ENCODE measurements at regions not wholly inside any gene's neighbourhood (a gene's known extent, or its start where the extent isn't known, plus 50 kb on each side); places are given as distances from the start of the nearest gene placed in this dataset.

DNA sequence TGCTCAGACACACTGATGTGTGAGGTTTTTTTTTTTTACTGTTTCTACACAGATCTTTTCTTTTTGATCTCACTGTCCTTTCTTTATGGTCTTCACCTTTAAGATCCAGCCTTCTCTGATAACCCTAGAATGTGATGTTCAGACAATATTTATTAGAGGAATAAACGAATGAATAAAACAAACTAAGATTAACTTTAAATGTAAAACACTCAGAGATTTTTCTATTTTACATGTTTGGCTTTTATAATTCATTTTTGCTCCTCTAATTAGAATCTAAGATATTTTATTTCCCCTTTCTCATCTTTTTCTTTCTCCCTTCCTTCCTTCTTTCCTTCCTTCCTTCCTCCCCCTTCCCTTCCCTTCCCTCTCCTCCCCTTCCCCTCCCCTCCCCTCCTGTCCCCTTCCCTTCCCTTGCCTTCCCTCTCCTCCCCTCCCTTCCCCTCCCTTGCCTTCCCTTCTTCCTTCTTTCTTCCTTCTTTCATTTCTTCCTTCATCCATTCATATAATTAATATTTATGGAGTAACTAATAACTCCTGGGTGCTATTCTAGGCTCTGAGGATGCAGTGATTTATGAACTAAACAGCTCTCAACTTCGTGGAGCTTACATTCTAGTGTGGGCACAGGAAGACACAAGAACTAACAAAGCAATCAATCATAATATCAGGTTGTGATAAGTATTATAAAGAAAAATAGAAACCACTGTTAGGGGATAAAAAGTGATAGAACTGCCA lies 133.5 kb upstream of the TSHZ2 start (continued):
- TF ChIP-seq, protein P1, sequence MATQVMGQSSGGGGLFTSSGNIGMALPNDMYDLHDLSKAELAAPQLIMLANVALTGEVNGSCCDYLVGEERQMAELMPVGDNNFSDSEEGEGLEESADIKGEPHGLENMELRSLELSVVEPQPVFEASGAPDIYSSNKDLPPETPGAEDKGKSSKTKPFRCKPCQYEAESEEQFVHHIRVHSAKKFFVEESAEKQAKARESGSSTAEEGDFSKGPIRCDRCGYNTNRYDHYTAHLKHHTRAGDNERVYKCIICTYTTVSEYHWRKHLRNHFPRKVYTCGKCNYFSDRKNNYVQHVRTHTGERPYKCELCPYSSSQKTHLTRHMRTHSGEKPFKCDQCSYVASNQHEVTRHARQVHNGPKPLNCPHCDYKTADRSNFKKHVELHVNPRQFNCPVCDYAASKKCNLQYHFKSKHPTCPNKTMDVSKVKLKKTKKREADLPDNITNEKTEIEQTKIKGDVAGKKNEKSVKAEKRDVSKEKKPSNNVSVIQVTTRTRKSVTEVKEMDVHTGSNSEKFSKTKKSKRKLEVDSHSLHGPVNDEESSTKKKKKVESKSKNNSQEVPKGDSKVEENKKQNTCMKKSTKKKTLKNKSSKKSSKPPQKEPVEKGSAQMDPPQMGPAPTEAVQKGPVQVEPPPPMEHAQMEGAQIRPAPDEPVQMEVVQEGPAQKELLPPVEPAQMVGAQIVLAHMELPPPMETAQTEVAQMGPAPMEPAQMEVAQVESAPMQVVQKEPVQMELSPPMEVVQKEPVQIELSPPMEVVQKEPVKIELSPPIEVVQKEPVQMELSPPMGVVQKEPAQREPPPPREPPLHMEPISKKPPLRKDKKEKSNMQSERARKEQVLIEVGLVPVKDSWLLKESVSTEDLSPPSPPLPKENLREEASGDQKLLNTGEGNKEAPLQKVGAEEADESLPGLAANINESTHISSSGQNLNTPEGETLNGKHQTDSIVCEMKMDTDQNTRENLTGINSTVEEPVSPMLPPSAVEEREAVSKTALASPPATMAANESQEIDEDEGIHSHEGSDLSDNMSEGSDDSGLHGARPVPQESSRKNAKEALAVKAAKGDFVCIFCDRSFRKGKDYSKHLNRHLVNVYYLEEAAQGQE (IDR thresholded peaks at IDR 0.05): no peak
- TF ChIP-seq EGR1 (IDR thresholded peaks at IDR 0.05; ENCODE audit: low read depth in 2 of 2) (no peak), RAD21 (IDR thresholded peaks at IDR 0.05) (no peak)

DNA sequence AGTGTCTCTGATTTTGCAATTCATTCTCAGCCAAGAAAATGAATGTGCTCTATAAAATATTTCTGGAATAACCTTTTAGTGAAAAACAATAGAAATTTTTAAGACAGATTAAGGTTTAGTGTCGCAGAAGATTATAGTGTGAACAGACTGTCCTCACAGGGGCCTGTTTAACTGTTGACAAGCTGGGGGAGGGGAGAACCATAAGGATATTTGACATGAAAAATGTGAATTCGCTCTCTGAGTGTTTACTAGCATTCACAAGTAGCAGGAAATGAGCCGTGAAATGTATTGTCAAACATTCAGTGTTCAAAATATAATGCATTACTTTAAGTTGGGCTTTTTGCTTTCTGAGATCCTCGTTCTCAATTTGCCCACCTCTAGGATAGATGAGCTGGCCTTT lies 134.8 kb upstream of the TSHZ2 start:
- TF ChIP-seq HNF4A (conservative IDR thresholded peaks at IDR 0.05) (no peak), GABPA (IDR thresholded peaks at IDR 0.05 in 1 of 2, conservative IDR thresholded peaks at IDR 0.05 in 1 of 2) (no peak), EGR1 (IDR thresholded peaks at IDR 0.05; ENCODE audit: low read depth in 2 of 2) (no peak), TAF1 (conservative IDR thresholded peaks at IDR 0.05) (no peak), FOXA1 (IDR thresholded peaks at IDR 0.05) (no peak)
- TF ChIP-seq, protein P2, sequence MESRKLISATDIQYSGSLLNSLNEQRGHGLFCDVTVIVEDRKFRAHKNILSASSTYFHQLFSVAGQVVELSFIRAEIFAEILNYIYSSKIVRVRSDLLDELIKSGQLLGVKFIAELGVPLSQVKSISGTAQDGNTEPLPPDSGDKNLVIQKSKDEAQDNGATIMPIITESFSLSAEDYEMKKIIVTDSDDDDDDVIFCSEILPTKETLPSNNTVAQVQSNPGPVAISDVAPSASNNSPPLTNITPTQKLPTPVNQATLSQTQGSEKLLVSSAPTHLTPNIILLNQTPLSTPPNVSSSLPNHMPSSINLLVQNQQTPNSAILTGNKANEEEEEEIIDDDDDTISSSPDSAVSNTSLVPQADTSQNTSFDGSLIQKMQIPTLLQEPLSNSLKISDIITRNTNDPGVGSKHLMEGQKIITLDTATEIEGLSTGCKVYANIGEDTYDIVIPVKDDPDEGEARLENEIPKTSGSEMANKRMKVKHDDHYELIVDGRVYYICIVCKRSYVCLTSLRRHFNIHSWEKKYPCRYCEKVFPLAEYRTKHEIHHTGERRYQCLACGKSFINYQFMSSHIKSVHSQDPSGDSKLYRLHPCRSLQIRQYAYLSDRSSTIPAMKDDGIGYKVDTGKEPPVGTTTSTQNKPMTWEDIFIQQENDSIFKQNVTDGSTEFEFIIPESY (IDR thresholded peaks at IDR 0.05): no peak
- TF ChIP-seq, protein P3, sequence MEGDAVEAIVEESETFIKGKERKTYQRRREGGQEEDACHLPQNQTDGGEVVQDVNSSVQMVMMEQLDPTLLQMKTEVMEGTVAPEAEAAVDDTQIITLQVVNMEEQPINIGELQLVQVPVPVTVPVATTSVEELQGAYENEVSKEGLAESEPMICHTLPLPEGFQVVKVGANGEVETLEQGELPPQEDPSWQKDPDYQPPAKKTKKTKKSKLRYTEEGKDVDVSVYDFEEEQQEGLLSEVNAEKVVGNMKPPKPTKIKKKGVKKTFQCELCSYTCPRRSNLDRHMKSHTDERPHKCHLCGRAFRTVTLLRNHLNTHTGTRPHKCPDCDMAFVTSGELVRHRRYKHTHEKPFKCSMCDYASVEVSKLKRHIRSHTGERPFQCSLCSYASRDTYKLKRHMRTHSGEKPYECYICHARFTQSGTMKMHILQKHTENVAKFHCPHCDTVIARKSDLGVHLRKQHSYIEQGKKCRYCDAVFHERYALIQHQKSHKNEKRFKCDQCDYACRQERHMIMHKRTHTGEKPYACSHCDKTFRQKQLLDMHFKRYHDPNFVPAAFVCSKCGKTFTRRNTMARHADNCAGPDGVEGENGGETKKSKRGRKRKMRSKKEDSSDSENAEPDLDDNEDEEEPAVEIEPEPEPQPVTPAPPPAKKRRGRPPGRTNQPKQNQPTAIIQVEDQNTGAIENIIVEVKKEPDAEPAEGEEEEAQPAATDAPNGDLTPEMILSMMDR (IDR thresholded peaks at IDR 0.05; ENCODE audit: low read depth, low read length, missing input control): no peak
- TF ChIP-seq, protein P4, sequence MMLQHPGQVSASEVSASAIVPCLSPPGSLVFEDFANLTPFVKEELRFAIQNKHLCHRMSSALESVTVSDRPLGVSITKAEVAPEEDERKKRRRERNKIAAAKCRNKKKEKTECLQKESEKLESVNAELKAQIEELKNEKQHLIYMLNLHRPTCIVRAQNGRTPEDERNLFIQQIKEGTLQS (IDR thresholded peaks at IDR 0.05): no peak
- TF ChIP-seq, protein P5, sequence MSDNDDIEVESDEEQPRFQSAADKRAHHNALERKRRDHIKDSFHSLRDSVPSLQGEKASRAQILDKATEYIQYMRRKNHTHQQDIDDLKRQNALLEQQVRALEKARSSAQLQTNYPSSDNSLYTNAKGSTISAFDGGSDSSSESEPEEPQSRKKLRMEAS (IDR thresholded peaks at IDR 0.05): no peak
- Histone ChIP-seq H3K9me3 (ENCODE audit: control insufficient read depth in 4 of 4, low read length in 3 of 4) (no peaks in the 10 kb centered on the region), H3K27ac (ENCODE audit: low read depth in 1 of 2, low read length in 2 of 2) (no peak overlapping the region), H3K27me3 (ENCODE audit: control insufficient read depth in 4 of 4, insufficient read depth in 4 of 4, low read length in 3 of 4) (no peaks in the 10 kb centered on the region), H3K4me3 (ENCODE audit: low read depth in 1 of 3, low read length in 3 of 3) (no peak overlapping the region), H3K9ac (ENCODE audit: low read depth in 1 of 2, low read length in 2 of 2) (no peak overlapping the region), H3K4me1 (ENCODE audit: control insufficient read depth in 4 of 4, insufficient read depth in 4 of 4, low read length in 3 of 4) (peaks cover 0 to 5% (median 0%) of the 10 kb centered on the region in 4 donors), H3K36me3 (ENCODE audit: control insufficient read depth in 4 of 4, insufficient read depth in 3 of 4, low read depth in 1 of 4, low read length in 3 of 4) (no peaks in the 10 kb centered on the region)
- 76% methylated on average over 4 of the region's 4 CpGs for WGBS
- DNase-seq (ENCODE audit: low spot score): no peak
